Epithelial cell of proximal tubule (primary cell): ENCODE measurements at regions not wholly inside any gene's neighbourhood (a gene's known extent, or its start where the extent isn't known, plus 50 kb on each side); places are given as distances from the start of the nearest gene placed in this dataset.
"Not testable (repeated sequence)": the region's sequence is repeated elsewhere in the genome, so short reads cannot be mapped to it uniquely, and the experiment has no call there.

Experiments used
- DNase-seq: peaks from one replicate; pipeline ENCODE4 v3.0.0-alpha.2; 2011; ENCODE audit warnings: low read depth
- H3K4me3 ChIP-seq: 2 replicates; pipeline ENCODE4 v1.5.1; 2011; ENCODE audit warnings: low read depth, mild to moderate bottlenecking, low read length
- CTCF ChIP-seq: conservative IDR thresholded peaks from 2 replicates; pipeline ENCODE4 v1.5.1; 2012; ENCODE audit warnings: low read depth, mild to moderate bottlenecking, low read length

DNA sequence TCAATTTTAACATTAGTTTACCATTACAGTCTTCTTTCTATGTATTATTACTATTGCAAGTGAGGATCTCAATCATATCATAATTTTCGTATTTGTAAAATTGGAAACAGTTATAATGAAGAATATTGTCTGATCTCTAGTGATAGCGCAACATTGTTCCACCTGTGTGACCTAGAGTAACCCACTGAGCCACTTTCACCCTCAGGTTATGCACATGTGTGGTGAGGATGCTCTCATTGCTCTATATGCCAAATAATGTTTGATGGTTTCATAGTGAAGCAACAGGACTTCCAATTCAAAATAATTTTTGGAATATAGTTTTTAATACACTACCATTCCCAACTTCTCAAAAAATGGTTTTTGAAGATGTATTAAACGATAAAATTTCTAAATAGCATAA, 603.1 kb upstream of the MAN1A1 start:
- DNase-seq, result no peak

DNA sequence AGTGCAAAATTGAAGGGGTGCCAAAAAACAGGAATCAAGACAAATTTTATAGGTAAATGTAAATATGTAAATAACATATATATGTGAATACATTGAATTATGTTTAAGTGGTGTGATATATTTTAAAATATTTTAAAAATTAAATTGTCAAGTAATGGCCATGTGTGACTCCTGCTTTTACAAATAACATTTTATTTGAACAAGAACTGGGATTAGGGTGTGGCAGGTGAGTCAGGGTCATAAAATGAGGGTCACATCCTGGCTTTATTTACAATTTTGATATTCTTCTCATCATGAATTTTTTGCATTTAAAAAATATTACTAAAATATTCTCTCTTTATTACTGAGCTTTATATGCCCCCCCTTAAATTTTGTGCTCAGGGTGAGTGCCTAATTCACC, 601.1 kb upstream of the MAN1A1 start:
- TF ChIP-seq CTCF, result no peak
- no peak overlapping the region for H3K4me3 ChIP-seq
- no peak for DNase-seq

More for the DNA sequence above, 603.1 kb upstream of the MAN1A1 start:
- no peak for TF ChIP-seq CTCF
- no peak overlapping the region for H3K4me3 ChIP-seq

GRCh38 chr6:119942078-119942752, 592.7 kb upstream of the MAN1A1 start:
- DNase-seq, result no peak
- no peak overlapping the region for H3K4me3 ChIP-seq
- no peak for TF ChIP-seq CTCF

DNA sequence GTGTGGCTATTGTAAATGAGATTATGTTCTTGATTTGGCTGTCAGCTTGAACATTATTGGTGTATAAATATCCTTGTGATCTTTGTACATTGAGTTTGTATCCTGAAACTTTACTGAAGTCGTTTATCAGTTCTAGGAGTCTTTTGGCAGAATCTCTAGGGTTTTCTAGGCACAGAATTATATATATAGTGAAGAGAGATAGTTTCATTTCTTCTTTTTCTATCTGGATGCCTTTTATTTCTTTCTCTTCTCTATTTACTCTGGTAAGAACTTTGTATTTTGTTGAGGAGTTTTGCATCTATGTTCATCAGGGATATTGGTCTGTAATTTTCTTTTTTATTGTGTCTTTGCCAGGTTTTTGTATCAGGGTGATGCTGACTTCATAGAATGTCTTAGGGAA, 589.2 kb upstream of the MAN1A1 start:
- TF ChIP-seq CTCF, result no peak
- H3K4me3 ChIP-seq, result no peak overlapping the region
- DNase-seq, result no peak

DNA sequence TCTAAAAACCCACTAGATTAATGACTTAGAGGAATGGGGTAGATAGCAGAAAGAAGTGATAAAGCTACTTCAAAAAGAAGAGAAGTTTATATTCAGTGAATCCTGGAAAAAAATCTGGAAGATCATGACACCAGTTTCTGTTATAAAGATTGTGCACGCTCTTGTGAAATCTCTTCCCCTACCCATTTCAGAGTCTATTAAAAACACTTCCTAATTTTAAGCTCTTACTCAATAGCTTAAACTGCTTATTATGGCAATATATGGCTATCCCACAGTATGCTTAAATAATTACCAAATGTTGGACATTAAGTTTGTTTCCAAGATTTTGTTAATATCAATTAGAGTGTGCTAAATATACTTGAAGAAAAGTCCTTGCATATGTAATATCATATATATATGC, 585.3 kb upstream of the MAN1A1 start:
- no peak for DNase-seq
- no peak overlapping the region for H3K4me3 ChIP-seq
- TF ChIP-seq CTCF, result no peak

DNA sequence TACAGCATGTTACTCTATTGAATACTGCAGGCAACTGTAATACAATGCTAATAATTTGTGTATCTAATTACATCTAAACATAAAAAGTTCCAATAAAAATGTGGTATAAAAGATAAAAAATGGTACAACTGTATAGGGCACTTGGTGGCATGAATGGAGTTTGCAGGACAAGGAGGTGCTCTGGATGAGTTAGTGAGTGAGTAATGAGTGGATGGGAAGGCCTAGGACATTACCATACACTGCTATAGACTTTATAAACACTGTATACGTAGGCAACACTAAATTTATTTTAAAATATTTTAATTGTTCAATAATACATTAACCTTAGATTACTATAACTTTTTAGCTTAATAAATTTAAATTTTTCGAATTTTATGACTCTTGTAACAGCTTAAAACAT, 579.6 kb upstream of the MAN1A1 start:
- no peak for TF ChIP-seq CTCF
- DNase-seq, result no peak
- no peak overlapping the region for H3K4me3 ChIP-seq

DNA sequence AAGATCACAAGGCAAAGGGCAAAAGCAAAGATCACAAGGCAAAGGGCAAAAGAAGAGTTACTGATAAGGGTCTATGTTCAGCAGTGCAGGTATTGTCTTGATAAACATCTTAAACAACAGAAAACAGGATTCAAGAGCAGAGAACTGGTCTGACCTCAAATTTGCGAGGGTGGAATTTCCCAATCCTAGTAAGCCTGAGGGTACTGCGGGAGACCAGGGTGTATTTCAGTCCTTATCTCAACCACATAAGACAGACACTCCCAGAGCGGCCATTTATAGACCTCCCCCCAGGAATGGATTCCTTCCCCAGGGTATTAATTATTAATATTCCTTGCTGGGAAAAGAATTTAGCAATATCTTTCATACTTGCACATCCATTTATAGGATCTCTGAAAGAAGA, 575.3 kb upstream of the MAN1A1 start:
- not testable (repeated sequence) for DNase-seq, H3K4me3 ChIP-seq
